AG20443 (cell line): ENCODE measurements at regions not wholly inside any gene's neighbourhood (a gene's known extent, or its start where the extent isn't known, plus 50 kb on each side); places are given as distances from the start of the nearest gene placed in this dataset.
"Not testable (repeated sequence)": the region's sequence is repeated elsewhere in the genome, so short reads cannot be mapped to it uniquely, and the experiment has no call there.

ENCODE experiments used
- DNase-seq: peaks from one replicate; pipeline ENCODE4 v3.0.0; 2012; ENCODE audit warnings: low spot score, mixed read lengths

GRCh38 chr4:62528874-62529273 lies 1328.7 kb downstream of the ADGRL3 start:
- DNase-seq: no peak

DNA sequence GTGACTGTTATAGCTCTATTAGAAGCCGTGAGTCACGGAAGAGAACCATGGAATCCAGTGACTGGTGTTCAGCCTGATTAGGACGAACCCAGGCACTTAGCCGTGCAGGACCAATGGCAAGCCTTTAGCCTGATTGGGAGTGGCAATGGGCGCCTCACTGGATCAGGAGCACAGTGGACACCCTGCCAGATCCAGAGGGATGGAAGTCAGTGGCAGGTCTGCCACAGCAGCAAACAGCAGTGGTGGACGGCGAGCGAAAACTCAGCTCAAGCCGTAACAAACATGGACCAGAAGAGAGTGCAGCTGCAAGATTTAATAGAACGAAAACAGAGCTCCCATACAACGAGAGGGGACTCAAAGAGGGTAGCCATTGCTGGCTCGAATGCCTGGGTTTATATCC lies 1326.5 kb downstream of the ADGRL3 start:
- no peak for DNase-seq

DNA sequence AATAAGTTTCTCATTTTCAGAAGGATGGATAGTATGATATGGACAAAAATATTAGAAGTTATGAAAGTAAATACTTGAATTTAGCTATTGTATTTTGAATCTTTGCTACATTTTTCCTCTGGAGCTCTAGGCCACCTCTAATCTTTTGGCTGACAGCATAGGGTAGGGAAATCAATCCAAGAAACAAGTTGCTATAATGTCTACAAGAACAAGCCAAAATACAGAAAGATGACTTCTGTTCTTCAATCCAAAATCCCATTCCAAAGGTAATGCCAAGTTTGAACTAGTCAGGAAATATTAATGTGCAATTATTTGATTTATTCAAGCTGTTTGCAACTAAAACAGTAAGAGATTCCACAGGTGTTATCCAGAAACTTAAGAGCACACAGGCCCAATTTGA lies 1323.1 kb downstream of the ADGRL3 start:
- DNase-seq: no peak

GRCh38 chr4:62522273-62522672 lies 1322.1 kb downstream of the ADGRL3 start:
- DNase-seq: no peak

GRCh38 chr4:62517716-62518115 lies 1317.6 kb downstream of the ADGRL3 start:
- DNase-seq: no peak

DNA sequence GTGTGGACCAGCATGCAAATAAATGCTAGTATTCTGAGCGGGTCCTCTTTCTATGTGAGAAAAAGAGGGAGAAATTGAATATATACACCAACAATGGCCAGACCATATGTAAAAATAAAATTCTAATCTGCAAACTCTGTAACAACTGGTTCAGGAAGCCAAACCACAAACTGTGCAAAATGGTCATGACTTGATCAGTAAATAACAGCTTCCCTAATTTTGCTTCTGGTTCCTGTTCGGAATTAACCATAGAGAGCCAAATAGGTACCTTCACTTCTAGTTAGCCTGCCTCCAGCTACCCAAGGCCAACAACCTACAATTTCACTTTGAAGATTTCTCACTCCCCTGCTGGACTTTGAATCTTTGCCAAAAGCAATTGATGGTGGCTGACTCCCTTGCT lies 1313.2 kb downstream of the ADGRL3 start:
- no peak for DNase-seq

- no peak for DNase-seq
Measured at GRCh38 chr4:62512271-62512670, 1312.1 kb downstream of the ADGRL3 start.

- no peak for DNase-seq
Measured at GRCh38 chr4:62510228-62510627, 1310.1 kb downstream of the ADGRL3 start.

DNA sequence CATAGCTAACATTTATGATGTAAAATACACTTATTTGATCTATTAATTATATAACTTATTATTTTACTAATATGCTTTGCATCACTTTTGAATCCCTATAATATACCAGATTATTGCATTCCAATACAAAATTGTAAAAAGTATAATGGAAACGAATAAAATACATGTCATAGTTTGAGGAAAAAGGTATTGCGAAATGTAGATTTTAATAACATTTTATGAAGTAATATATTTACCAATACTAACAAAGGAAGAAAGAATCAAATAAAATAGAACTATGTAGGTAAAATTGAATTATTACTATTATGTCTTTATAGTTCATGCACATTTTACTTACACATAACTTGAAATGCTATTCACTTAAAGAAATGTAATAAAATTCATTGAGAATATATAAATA lies 1300.2 kb downstream of the ADGRL3 start:
- no peak for DNase-seq

- no peak for DNase-seq
Measured at GRCh38 chr4:62495032-62495431, 1294.9 kb downstream of the ADGRL3 start.

DNA sequence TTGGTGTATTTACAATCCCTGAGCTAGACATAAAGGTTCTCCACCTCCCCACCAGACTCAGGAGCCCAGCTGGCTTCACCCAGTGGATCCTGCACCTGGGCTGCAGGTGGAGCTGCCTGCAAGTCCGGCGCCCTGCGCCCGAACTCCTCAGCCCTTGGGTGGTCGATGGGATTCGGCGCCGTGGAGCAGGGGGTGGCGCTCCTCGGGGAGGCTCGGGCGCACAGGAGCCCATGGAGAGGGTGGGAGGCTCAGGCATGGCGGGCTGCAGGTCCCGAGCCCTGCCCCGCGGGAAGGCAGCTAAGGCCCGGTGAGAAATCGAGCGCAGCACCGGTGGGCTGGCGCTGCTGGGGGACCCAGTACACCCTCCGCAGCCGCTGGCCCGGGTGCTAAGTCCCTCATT lies 1291.6 kb downstream of the ADGRL3 start:
- not testable (repeated sequence) for DNase-seq

DNA sequence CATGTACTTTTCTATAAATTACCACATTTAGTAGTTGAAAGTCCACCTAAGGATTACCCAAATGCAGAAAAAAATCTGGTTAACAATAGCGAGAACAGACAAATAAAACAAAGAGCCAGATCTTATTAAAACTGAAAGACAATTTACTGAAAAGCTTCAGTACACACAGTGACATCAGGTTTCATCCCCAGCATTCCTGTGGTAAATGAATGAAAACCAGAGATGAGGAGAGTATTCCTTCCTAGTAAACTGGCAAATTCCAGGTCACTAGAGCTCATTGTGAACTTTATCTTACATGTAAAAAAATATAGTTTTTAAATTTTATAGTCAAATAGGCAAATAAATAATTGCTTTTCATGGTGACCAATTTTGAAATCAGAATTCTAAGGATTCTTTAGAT lies 1290.5 kb downstream of the ADGRL3 start:
- no peak for DNase-seq

GRCh38 chr4:62487016-62487415 lies 1286.9 kb downstream of the ADGRL3 start:
- DNase-seq: no peak

DNA sequence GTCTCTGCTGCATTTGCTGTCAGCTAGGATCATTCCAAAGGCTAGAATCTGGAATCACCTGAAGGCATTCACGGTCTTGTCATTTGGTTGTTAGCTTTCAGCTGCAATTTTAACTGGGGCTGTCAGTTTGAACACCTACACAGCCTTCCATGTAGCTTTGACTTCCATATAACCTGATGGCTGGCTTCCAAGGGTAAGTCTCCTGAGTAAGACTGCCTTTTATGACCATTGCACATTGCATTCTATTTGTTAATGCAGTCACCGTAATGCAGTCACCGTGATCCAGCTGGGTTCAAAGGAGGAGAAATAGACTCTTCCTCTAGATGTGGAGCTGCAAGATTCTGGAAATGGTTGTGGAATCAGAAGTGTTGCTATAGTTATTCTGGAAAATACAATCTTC lies 1284.2 kb downstream of the ADGRL3 start:
- DNase-seq: no peak

GRCh38 chr4:62482355-62482754 lies 1282.2 kb downstream of the ADGRL3 start:
- no peak for DNase-seq

GRCh38 chr4:62475596-62475995 lies 1275.5 kb downstream of the ADGRL3 start:
- no peak for DNase-seq

DNA sequence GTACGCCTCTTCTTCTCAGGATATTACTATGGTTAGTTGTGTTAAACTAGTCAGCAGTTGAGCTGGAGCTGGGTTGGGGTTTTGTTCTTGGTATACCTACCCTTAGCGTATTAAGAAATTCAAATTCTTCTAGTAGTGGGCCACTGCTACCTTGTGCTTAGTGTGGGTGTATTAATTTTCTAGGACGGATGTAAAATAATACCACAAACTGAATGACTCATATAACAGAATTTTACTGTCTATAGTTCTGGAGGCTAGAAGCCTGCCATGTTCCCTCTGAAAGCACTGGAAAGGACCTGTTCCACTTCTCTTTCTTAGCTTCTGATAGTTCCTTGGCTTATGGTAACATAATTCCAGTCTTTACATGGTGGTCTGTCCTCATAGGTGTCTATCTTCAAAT lies 1274.7 kb downstream of the ADGRL3 start:
- DNase-seq: no peak

DNA sequence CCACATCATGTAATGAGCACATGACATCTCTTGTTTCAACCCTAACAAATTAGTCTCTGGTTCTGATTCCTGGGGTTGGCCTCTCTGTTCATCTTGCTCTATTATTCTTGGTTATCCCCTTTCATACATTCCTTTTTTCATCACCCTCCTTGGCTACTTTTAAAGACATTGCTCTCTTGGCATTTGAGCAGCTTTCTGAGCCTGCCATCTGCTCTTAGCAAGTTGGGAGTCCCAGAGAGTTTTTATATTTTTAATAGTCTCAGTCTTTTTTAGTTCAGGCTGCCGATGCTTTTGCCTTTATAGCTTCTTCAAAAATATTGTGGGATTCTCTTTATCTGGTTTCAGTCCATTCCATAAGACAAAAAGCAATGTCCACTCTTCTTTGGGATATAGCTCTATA lies 1270.9 kb downstream of the ADGRL3 start:
- DNase-seq: no peak

- DNase-seq: no peak
Measured at GRCh38 chr4:62470421-62470983, 1270.4 kb downstream of the ADGRL3 start.

DNA sequence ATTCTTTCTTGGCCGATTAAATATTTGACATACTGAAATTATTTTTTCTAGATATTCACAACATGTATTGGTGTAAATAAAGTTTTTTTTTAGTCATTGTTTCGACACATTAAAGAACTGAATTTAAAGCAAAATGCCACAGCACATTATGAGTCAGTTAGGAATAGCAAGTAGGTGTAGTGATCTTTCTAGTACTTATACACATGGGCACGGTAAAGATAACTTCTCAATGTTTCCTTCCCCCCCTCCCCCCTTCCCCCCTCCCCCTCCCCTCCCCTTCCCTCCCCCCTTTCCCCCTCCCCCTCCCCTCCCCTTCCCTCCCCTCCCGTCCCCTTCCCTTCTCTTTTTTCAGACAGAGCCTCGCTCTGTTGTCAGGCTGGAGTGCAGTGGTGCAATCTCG lies 1269.9 kb downstream of the ADGRL3 start:
- no peak for DNase-seq

GRCh38 chr4:62461961-62462360 lies 1261.8 kb downstream of the ADGRL3 start:
- no peak for DNase-seq

DNA sequence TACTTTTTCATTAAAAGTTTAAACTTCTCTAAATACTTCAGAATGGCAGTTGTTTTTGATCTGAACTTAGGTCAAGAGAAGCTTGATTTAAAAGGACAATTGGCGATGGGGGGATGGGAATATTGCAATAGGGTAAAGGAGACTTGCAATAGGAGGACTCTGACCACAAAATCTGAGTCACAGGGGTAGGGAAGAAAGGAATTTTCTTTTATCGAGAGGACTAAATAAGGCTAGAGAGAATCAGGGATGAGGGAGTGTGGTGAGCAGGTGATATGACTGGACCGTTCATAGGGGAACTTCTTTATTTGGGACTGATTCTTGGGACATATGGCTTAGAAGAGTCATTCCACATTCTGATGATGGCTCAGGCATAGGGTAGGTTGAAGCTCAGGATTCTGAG lies 1260.2 kb downstream of the ADGRL3 start:
- DNase-seq: no peak

DNA sequence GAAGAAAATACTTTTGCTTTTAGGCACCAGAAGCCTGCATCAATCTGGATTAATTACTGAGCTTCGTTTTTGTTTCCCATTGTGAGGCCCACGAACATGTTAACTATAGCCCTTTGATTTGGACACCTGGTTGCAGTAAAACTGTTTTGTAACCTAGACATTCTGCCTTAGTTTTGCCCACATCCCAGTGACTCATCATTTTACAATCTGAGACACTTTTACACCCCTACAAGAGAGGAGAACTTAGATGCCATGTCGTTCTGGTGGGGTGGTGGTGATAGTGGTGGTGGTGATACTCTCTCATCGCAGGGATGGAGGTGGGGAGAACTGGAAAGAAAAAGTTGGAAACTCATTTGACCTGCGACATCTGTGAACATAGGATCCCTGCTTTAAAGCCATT lies 1257.2 kb downstream of the ADGRL3 start:
- no peak for DNase-seq

DNA sequence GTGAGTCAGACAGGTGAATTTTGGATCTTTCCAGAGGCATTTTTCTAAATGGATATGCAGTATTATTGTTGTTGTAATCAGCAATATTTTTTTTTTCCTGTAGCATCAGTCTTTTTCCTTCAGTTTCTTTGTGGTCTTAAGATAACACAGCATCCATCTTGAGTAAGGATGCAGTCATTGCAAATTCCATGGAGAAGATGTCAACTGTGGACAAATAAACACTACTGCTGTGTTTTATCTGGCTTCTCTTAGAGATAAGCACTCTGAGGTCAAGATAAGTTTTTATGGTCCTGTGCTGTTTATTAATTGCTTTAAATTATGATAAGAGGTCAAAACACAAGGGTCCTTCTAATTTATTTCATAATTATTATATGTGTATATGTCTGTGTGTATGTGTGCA lies 1255.7 kb downstream of the ADGRL3 start:
- no peak for DNase-seq

DNA sequence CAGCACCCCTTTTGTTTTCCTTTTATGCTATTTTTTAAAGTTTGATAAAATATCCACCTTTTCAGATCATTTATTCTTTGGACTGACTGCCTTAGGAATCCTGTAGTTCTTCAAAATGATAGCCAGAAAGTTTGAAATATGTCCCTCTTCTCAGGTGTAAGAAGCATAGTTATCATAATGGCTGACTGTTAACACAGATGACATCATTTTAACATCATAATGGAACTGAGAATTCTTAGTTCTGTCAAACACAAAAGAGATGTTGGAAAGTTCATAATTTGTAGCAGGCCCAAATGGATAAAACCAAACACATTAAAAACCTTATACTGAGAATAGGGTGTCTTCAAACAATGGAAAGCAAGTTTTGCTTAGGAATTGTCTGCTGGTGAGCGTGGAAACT lies 1254.4 kb downstream of the ADGRL3 start:
- DNase-seq: no peak
